NCI-H82 treated with DMSO at 0.1 percent for 48 hours (cell line): ENCODE measurements at regions not wholly inside any gene's neighbourhood (a gene's known extent, or its start where the extent isn't known, plus 50 kb on each side); places are given as distances from the start of the nearest gene placed in this dataset.

Source experiments
- DNase-seq: peaks from one replicate; lab custom pipeline; 2025; ENCODE audit not compliant: unreplicated experiment; lab: John Stamatoyannopoulos, UW

- no peak for DNase-seq
Measured at GRCh38 chr6:45714006-45714730, 301.5 kb downstream of the CLIC5 start.
